ENCODE measurements at regions not wholly inside any gene's neighbourhood (a gene's known extent, or its start where the extent isn't known, plus 50 kb on each side); places are given as distances from the start of the nearest gene placed in this dataset.

DNA sequence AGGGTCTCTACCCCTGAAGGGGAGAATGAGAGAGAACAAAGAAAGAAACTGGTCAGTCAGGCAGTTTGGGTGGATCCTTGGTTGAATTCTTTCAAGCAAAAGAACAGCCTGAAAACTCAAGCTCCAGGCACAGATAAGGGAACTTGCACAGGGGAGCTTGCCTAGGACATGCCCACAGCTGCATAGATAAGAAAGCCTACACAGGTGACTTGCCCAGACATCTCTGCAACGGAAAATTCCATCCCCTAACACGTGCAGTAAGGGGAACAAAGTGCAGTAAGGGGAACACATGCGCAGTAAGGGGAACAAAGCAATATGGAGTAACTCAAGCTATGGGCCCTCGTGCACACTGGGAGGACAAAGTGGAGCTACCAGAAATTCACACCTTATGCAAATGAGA lies 540.1 kb upstream of the MIS18BP1 start:
- Mint-ChIP-seq H3K4me3 (ENCODE audit: unreplicated experiment) (no peak overlapping the region), H3K27ac (ENCODE audit: unreplicated experiment) (no peak overlapping the region), H3K4me1 (ENCODE audit: low read depth, unreplicated experiment) (no peaks in the 10 kb centered on the region), H3K36me3 (ENCODE audit: unreplicated experiment) (no peaks in the 10 kb centered on the region), H3K27me3 (ENCODE audit: unreplicated experiment) (peaks cover 2% of the 10 kb centered on the region), H3K9me3 (ENCODE audit: unreplicated experiment) (peaks cover 2% of the 10 kb centered on the region)
- TF ChIP-seq, protein P1, sequence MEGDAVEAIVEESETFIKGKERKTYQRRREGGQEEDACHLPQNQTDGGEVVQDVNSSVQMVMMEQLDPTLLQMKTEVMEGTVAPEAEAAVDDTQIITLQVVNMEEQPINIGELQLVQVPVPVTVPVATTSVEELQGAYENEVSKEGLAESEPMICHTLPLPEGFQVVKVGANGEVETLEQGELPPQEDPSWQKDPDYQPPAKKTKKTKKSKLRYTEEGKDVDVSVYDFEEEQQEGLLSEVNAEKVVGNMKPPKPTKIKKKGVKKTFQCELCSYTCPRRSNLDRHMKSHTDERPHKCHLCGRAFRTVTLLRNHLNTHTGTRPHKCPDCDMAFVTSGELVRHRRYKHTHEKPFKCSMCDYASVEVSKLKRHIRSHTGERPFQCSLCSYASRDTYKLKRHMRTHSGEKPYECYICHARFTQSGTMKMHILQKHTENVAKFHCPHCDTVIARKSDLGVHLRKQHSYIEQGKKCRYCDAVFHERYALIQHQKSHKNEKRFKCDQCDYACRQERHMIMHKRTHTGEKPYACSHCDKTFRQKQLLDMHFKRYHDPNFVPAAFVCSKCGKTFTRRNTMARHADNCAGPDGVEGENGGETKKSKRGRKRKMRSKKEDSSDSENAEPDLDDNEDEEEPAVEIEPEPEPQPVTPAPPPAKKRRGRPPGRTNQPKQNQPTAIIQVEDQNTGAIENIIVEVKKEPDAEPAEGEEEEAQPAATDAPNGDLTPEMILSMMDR (IDR thresholded peaks at IDR 0.05; ENCODE audit: partially characterized antibody, unreplicated experiment), result no peak
- DNase-seq, result no peak

DNA sequence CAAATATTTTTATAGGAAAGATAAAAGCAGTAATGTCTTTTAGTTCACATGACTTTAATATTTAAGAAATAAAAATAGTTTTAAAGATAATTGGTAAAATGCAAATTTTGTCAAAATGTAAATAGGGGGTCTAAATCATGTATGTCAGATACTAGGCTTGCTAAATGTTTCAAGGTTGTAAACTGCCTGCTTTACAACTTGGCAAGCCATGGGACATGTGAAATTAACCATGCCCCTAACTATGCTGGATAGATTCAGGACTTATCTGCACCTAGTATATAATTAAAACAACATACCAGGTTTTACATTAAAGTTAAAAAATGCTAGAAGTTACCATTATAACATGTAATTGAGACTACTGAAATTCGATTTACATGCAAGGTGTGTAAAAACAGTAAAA lies 537.3 kb upstream of the MIS18BP1 start:
- no peak overlapping the region for H3K27ac Mint-ChIP-seq (ENCODE audit: unreplicated experiment)
- H3K9me3 Mint-ChIP-seq (ENCODE audit: unreplicated experiment), result peaks cover 4% of the 10 kb centered on the region
- peaks cover under 1% of the 10 kb centered on the region for H3K36me3 Mint-ChIP-seq (ENCODE audit: unreplicated experiment)
- TF ChIP-seq, protein P1 (IDR thresholded peaks at IDR 0.05; ENCODE audit: partially characterized antibody, unreplicated experiment), result no peak
- H3K4me3 Mint-ChIP-seq (ENCODE audit: unreplicated experiment), result no peak overlapping the region
- no peaks in the 10 kb centered on the region for H3K4me1 Mint-ChIP-seq (ENCODE audit: low read depth, unreplicated experiment)
- no peak for DNase-seq
- peaks cover 2% of the 10 kb centered on the region for H3K27me3 Mint-ChIP-seq (ENCODE audit: unreplicated experiment)

DNA sequence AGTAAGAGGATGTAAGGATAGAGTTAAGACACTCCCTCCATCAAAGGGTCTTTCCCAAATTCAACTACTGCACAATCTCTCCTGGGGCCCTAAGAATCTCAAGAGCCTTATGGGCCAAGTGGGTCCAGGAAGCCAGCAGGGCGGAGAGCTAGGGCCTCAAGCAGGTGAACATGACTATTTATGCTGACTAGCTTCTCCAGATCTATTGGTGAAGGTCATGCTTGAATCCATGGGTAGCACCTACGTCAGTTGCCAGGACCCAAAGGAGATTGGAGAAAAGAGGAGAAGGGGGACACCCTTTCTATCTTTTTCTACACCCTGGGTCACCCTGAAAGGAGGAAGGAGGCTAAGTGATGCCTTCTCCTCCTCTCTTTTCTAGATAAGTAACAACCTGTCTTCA lies 534.2 kb upstream of the MIS18BP1 start:
- Mint-ChIP-seq H3K9me3 (ENCODE audit: unreplicated experiment) (peaks cover 6% of the 10 kb centered on the region), H3K4me1 (ENCODE audit: low read depth, unreplicated experiment) (no peaks in the 10 kb centered on the region), H3K27me3 (ENCODE audit: unreplicated experiment) (peaks cover 2% of the 10 kb centered on the region), H3K36me3 (ENCODE audit: unreplicated experiment) (peaks cover 21% of the 10 kb centered on the region), H3K4me3 (ENCODE audit: unreplicated experiment) (no peak overlapping the region), H3K27ac (ENCODE audit: unreplicated experiment) (no peak overlapping the region)
- TF ChIP-seq, protein P1 (IDR thresholded peaks at IDR 0.05; ENCODE audit: partially characterized antibody, unreplicated experiment), result no peak
- no peak for DNase-seq

DNA sequence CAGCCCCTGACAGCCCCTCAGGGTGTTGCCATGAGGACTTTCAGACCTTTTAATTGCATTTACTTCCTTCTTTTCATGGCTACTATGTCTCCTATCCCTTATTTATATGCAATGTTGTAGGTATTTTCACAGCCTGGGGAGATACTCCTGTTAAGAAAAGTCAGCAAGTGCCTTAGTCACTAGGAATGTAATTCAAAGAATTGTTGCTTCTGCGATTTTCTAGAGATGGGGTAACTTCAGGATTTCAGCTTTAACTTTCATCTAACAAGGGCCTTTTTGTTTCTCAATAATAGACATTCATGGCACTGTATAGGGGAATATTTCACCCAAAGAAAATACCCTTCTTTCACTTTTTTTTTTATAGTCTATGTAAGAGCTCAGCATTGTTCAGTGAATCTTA lies 533.3 kb upstream of the MIS18BP1 start:
- TF ChIP-seq, protein P1 (IDR thresholded peaks at IDR 0.05; ENCODE audit: partially characterized antibody, unreplicated experiment), result no peak
- H3K36me3 Mint-ChIP-seq (ENCODE audit: unreplicated experiment), result peaks cover 21% of the 10 kb centered on the region
- no peak overlapping the region for H3K4me3 Mint-ChIP-seq (ENCODE audit: unreplicated experiment)

DNA sequence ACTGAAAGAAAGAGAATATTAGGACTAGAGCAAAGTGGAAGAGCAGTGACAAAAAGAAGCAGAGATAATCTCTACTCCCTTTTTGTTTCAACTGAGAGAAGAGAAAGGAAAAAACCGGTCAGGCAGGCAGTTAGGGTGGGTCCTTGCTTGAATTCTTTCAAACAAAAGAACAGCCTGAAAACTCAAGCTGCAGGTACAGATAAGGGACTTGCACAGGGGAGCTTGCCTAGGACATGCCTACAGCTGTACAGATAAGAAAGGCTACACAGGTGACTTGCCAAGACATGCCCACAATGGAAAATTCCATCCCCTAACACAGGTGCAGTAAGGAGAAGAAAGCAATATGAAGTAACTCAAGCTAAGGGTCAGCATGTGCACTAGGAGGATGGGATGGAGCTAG lies 532.2 kb upstream of the MIS18BP1 start:
- Mint-ChIP-seq H3K27me3 (ENCODE audit: unreplicated experiment) (peaks cover 2% of the 10 kb centered on the region), H3K9me3 (ENCODE audit: unreplicated experiment) (peaks cover 6% of the 10 kb centered on the region), H3K27ac (ENCODE audit: unreplicated experiment) (no peak overlapping the region), H3K36me3 (ENCODE audit: unreplicated experiment) (peaks cover 21% of the 10 kb centered on the region), H3K4me3 (ENCODE audit: unreplicated experiment) (no peak overlapping the region), H3K4me1 (ENCODE audit: low read depth, unreplicated experiment) (no peaks in the 10 kb centered on the region)
- TF ChIP-seq, protein P1 (IDR thresholded peaks at IDR 0.05; ENCODE audit: partially characterized antibody, unreplicated experiment), result no peak
- no peak for DNase-seq

More for the DNA sequence above, 533.3 kb upstream of the MIS18BP1 start:
- Mint-ChIP-seq H3K9me3 (ENCODE audit: unreplicated experiment) (peaks cover 6% of the 10 kb centered on the region), H3K4me1 (ENCODE audit: low read depth, unreplicated experiment) (no peaks in the 10 kb centered on the region), H3K27ac (ENCODE audit: unreplicated experiment) (no peak overlapping the region), H3K27me3 (ENCODE audit: unreplicated experiment) (peaks cover 2% of the 10 kb centered on the region)
- no peak for DNase-seq
